Fibroblast of skin of left quadriceps (primary cell): ENCODE measurements at regions not wholly inside any gene's neighbourhood (a gene's known extent, or its start where the extent isn't known, plus 50 kb on each side); places are given as distances from the start of the nearest gene placed in this dataset.
"Not testable (repeated sequence)": the region's sequence is repeated elsewhere in the genome, so short reads cannot be mapped to it uniquely, and the experiment has no call there.

Experiments
- DNase-seq, 2 experiments: peaks; one replicate each; pipeline ENCODE4 v3.0.0-alpha.2; 2013; ENCODE audit warnings: low read depth in 2 of 2

DNA sequence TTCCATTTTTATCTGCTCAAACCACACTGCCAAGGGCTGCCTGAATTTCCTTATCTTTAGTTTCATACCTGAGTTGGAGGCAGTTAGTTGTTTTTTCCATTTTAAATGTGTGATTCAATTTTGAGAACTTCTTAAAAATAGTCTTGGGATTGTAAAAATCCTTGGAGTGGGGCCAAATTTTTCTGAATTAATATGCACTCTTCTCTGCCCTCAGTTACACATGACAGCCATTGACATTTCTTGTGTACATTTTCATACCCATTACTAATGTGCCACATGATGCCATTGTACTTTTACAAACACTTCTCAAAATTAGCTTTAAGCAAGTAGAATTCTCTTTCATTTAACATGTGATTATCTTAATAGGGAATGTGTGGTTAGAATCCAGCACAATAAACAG, 141.7 kb downstream of the C3orf38 start:
- no peak for DNase-seq

DNA sequence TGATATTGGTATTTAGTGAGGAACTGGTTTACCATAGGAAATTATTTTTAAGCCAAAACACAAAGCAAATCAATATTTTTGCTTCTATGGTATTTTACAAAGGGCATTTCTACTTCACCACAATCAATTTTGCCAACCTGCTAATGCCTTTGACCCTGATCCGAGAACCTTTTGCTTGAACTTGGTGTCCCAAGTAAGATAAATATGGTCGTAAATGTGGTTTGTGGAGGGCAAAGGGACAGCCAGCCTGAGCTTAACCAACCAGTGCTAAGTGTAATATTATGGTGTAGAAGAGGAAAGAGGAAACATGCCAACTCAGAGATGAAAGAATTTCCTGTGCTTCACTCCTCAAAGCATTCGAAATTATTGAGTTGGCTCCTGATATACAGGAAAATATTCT, 148.4 kb downstream of the C3orf38 start:
- DNase-seq: no peak

DNA sequence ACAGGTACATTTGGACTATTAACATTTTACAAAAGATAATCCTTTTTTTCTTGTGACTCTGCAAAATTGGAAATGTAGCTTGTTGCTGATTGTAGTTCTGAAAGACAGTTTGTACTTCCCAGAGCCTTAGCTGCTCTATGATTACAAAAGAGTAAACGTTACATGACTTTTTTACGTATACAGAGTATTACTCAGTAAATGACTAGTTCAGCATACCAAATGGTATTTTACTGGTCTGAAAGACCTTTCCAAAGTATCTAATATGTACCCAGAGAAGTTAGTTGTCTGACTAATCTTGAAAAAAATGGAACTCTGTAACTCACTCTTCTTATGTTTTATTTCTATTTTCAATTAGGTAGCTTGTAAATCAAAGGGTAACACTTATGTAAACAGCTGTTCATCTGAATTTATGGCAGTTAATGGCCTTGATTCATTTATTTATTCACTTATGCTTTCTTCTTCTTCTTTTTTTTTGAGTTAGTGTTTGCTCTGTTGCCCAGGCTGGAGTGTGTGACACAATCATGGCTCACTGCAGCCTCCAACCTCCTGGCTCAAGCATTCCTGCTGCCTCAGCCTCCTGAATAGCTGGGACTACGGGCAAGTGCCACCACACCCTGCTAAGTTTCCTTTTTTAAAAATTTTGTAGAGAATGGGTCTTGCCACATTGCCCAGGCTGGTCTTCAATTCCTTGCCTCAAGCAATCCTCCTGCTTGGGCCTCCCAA, 151.7 kb downstream of the C3orf38 start:
- DNase-seq: no peak

DNA sequence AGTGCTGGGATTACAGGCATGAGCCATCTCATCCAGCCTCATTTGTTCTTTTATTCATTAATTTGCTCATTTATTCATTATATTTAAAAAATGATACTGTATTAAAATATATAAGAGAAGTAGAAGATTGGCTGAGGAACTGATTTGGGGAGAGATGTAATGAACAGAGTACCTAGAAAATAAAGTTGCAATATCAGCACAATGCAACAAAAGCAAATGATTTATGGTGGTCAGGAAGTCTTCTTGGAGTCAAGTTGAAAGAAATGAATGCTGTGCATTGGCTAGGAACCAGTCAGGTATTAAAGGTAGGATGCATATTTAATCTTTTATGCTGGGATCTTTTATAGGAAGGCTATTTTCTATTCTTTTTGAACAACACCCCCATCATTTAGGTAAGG, 152.2 kb downstream of the C3orf38 start:
- no peak for DNase-seq

DNA sequence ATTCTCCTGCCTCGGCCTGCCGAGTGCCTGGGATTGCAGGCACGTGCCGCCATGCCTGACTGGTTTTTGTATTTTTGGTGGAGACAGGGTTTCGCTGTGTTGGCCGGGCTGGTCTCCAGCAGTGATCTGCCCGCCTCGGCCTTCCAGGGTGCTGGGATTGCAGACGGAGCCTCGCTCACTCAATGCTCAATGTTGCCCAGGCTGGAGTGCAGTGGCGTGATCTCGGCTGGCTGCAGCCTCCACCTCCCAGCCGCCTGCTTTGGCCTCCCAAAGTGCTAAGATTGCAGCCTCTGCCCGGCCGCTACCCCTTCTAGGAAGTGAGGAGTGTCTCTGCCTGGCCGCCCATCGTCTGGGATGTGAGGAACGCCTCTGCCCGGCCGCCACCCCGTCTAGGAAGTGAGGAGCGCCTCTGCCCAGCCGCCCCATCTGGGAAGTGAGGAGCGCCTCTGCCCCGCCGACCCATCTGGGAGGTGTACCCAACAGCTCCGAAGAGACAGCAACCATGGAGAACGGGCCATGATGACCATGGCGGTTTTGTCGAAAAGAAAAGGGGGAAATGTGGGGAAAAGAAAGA, 153.7 kb downstream of the C3orf38 start:
- DNase-seq: not testable (repeated sequence)

DNA sequence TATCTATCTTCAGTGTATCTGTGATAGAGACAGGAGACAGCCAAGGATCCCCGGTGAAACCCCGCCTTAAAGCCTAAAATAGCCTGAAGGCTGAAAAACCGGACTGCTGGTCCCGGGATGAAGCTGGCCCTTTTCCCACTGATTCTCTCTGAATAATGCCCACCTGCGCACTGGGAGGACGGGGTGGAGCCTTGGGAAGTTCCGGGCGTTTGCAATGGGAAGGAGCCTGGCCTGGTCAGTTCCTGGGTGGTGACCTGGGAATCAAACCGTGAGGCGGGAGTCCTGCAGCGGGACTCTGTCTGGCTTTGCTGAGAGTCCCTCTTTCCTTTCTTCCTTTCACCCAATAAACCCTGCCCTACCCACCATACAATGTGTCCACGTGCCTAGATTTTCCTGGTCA, 157.9 kb downstream of the C3orf38 start:
- DNase-seq: no peak

DNA sequence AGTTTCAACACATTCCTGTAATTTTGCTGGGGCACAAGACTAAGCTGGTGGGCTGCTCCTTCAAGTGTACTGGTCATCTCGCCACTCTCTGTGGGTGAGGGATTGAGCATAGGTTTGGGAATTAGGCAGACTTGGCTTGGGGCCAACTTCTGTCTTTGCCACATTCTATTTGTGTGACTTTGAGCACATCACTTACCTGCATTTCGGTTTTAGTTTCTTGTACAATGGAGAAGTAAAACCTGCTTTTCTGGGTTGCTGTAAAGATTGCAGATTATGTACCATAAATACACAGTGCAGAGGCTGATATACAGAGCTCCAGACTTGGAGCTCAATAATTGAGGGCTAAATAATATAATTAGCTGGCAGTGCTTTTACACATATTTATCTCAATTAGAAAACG, 162.1 kb downstream of the C3orf38 start:
- DNase-seq: no peak

DNA sequence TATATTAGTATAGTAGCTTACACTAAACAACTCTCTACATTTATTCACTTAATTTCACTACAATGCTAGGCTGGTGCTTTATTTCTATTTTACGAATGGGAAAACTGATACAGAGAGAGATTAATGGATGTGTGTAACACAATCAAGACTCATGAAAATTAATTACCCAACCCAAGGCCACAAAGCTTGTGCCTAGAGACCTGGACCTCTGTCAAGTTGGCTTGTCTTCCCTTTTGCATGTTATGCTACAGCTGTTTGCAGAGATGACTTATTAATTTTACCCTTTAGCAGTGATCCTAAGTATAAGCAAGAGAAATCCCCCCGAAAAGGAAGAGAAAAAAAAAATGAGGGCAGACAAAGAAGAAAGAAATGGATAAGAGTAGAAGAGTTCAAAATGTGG, 162.5 kb downstream of the C3orf38 start:
- DNase-seq: no peak

DNA sequence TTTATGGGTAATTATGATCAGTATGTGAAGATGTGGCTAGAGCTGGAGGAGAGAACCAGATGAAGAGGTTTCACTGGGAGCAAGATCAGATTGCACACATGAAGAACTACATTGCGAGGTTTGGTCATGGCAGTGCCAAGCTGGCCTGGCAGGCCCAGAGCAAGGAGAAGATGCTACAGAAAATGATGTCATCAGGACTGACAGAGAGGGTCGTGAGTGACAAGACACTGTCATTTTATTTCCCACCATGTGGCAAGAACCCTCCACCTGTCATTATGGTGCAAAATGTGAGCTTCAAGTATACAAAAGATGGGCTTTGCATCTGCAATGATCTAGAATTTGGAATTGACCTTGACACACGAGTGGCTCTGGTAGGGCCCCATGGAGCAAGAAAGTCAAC, 168.3 kb downstream of the C3orf38 start:
- no peak for DNase-seq

DNA sequence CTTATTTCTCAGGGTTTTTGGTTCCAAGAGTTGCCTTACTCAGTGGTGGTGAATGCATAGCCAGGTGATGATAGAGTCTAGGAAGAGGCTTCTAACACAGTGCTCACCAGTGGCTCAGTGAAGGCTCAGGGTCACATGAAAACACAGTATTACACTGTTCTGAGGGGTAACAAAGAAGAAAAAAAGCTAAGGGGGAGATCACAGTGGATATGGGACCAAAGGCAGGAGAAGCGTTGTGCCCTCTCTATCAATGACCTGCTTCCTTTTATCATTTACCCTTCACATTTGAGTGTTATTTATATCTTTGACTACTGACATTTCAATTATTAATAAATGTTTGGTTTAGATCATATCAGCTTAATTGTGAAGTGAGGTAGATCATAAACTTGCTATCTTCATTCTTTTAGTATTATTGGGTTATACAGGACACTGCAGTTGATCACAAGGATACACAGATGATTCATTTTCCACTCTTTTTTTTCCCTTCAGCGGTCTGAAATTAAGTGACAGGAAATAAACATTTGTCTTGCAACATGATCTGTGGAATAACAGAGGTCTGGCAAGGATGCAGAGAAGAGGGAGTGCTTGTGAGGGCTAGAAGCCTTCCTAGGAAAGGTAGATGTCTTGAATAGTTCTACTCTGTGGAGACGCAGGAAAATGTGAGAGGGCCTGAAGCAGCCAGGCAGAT, 171.7 kb downstream of the C3orf38 start:
- no peak for DNase-seq

DNA sequence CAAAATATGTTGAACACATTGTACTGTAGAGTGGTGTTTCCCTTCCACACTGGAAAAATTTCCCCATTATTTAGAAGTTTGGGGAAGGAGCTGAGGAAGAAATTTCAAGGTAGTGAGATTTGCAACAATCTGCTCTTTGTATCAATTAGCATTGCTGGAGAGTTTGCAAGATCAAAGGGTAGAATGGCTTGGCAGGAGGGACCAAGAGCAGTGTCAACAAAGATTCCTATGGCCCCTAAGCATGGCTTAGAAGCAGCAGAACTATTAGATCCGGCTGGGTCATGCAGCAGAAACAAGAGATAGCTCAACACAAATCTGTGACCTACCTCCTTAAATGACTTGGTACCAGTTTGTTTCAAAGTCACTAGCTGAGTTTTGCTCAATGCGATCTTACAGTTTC, 175.0 kb downstream of the C3orf38 start:
- no peak for DNase-seq

DNA sequence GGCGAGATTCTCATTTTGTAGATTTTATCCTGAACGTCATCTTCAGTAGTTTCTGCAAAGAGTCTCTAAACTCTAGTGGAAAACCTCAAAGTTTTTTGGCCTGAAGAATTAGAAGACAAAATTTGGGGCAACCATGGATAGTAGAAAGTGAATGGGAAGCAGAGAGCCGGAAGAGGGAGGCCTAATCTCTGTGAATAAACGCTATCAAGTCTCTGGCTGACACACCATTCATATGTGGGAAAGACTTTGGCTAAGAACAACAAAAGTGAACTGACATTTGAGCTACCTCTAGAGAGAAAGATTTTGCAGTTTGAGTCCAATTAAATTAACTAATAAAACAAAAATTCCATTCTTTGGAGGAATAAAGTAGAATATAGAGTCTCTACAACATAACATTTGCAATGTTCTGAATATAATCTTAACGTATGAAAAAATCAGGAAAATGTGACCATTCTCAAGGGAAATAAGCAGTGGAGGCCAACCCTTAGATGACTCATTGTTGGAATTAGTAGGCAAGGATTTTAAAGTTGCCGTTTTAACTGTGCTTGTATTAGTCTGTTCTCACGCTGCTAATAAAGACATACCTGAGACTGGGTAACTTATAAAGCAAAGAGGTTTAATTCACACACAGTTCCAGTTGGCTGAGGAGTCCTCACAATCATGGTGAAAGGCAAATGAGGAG, 184.6 kb downstream of the C3orf38 start:
- no peak for DNase-seq

DNA sequence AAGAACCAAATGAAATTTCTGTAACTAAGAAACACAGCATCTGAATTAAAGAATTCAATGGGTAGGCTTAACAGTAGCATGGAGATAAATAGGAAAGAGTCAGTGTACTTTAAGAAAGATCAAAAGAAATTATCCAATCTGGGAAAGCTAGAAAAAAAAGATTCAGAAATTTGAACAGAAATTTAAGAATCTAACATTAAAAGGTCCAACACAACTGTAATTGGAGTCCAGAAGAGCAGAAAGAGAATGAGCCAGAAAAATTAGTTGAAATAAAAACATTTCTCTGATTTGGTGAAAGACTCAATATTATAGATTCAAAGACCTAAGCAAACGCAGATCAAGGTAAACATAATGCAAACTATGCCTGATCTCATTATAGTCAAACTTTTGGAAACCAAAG, 187.1 kb downstream of the C3orf38 start:
- DNase-seq: no peak

DNA sequence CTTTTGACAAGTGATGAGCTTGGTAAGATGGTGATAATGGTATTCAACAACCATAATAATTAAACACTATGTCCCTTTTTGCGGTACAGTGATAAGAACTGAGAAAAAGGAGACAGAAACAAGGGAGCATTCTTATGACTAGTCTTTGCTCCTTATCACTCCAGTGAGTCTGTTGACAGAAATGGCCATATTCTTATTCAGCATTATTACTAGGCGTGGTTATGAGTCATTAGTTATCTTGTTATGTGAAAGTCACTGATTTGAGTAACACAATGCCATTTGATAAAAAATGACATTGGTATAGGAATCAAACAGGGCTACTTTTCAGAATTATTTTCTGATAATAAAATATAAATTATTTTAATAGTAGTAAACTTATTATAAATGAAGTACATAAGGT, 193.5 kb downstream of the C3orf38 start:
- DNase-seq: no peak

DNA sequence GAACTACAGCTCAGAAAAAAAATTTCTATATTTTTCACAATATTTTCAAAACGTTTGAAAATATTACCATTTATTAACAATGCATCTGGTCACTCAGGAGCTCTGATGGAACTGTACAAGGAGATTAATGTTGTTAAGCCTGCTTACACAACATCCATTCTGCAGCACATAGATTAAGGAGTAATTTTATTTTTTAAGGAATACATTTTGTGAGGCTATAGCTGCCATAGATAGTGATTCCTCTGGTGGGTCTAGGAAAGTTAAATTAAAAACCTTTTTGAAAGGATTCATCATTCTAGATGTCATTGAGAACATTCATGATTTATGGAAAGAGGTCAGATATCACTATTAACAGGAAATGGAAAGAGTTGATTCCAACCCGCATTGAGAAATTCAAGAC, 196.9 kb downstream of the C3orf38 start:
- DNase-seq: no peak

DNA sequence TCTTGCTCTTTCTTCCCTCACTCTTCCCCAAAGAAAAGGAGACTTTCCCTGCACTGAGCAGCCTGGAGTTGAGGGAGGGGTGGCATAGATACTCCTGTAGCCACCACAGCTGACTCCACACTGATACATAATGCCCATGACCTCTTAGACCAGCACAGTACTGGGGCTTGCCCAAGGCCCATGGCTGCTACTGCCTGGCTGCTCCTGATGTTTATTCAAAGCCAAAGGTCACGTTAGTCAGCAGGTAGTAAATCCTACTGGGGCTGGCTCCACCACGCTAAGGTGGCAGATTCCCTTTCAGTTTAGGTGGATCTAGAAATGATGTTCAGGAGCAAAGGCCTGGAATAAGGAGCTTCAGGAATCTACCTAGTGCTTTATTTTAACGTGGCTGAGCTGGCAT, 212.7 kb downstream of the C3orf38 start:
- DNase-seq: no peak

DNA sequence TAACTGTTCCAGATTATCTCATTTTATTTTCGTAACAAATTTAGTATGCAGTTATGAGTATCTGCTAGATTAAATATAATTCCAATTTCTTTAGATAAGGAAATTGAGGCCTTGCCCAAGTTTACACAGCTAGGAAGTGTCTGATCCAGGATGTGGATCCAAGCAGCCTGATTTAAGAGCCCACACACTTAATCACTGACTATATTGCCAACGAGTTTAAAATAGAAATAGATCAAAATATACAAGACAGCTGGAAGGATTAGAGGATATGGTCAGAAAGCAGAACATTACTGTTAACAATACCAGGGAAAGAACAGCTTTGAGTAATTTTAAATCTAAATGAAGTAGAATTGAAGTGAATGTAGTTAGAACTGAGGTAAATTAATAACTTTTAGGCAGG, 215.2 kb downstream of the C3orf38 start:
- no peak for DNase-seq

DNA sequence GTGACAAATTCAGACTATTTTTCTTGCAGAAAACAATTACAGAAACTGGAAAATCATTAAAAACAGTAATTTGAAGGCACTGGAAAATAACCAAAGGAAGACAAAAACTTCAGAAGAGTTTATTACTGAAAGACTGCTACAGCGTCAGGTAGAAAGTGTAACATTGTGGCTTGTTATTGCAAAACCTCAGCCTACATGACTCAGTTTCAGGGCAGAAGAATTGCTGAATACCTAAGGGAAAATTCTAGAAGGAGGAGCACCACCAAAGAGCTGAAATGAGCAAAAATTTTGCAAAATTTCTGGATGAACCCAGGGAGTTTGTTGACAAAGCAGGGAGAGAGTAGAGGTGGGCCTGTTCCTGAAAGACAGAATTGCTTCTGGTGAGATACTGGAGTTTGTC, 219.6 kb downstream of the C3orf38 start:
- DNase-seq: no peak

DNA sequence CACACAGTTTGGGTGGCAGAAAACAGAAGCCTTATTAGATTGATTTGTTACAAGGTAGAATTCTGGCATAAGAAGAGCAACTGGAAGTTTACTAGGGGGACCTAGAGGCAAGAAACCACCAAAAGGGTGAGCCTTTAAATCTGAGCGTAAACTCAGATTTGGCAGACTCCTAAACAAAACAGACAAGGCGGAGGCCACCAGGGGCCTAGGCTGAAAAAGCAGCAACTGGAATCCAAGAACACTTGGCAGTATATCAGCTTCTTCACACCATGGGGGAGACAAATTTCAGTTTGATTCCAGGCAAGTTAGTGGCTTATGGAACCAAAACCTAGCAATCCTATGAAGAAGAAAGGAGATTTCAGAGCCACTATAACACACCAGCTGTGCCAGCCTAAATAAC, 220.0 kb downstream of the C3orf38 start:
- DNase-seq: no peak

DNA sequence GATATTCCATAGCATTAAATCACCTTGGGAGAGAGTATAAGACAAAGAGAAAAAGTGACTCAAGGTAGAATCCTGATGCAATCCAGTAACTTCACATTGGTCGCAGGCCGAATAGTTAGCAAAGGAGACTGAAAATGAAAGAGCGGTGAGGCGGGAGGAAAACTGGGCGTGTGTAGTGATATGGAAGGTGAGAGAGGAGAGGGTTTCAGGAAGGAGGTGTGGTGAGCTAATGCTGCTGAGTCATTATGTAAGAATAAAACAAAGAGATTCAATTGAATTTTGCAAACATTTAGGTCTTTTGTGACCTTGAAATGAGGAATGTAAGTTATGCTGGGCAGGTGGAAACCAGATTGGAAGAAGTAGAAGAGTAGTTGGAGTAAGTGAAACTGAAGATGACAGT, 235.3 kb downstream of the C3orf38 start:
- DNase-seq: no peak

DNA sequence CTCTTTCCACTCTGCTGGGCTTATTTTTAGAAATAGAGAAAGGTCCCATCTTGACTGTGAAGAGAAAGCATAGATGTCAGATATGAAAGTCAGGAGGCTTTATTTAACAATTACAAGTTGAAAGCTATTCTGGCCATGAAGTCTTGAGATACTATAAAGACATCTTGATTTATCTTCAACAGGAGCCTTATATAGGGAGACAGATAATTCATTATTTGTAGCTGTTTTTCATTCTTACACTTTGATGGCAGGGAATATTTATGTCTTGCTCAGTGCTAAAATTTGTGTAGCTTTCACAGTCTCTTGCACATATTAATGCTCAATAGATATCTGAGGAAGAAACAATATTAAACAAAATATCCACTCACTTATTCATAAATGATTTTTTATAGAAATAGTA, 248.8 kb downstream of the C3orf38 start:
- no peak for DNase-seq

DNA sequence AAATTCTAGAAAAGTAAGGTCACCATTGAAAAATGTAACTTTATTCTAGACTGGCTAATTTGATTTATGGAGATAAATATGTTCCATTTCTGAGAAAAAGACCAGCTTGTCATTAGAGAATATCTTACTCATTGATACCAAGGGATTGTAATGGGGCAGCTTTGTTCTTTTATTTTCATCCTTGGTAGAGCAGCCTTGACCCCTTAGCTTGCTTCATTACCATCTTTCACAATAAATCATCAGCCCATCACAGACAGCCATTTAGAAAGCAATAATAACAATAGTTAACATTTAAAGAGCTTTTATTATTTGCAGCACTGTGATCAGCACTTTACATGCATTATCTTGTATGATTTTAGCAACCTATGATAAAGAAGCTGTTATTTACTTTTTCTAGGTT, 253.6 kb downstream of the C3orf38 start:
- no peak for DNase-seq

DNA sequence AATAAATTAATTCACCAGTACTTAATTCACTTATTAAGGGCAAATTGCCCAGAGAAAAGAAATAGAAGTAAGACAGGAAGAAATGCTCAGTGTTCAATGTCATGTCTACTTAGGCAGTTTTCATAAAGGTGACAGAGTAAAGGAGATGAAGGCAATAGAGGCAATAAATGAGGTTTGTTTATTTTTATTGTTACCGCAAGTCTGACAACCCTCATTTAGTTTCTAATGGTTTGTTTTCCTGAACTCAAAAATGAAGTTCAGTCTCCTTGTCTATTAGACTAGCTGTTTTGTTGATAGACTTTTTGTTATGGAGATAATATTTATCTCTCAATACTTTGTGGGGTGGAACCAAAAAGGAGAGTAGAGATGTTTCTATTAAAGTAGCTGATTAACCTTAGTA, 258.3 kb downstream of the C3orf38 start:
- DNase-seq: no peak
